T-helper 17 cell (primary cell): ENCODE measurements at regions not wholly inside any gene's neighbourhood (a gene's known extent, or its start where the extent isn't known, plus 50 kb on each side); places are given as distances from the start of the nearest gene placed in this dataset.

Source experiments
- ATAC-seq: fragments of 150-1000 bp; cut with Tn5 transposase; 2 replicates; pipeline ENCODE4 v1.10.0; 2021; ENCODE audit warnings: mild to moderate bottlenecking, moderate library complexity
- DNase-seq, 3 donors: peaks; one replicate each; pipeline versions ENCODE4 v3.0.0 to v3.0.0-alpha.2; 2020 to 2021
- H3K9me3 ChIP-seq: one replicate; pipeline ENCODE4 v1.7.0; 2013; ENCODE audit warnings: low read length, mild to moderate bottlenecking; ENCODE audit not compliant: control insufficient read depth, poor library complexity, severe bottlenecking
- H3K27ac Mint-ChIP-seq: one replicate; pipeline ENCODE4 v1.8.0; 2022; ENCODE audit warnings: mild to moderate bottlenecking, moderate library complexity, mixed read lengths
- H3K27me3 Mint-ChIP-seq: one replicate; pipeline ENCODE4 v1.8.0; 2022; ENCODE audit warnings: mixed read lengths
- H3K36me3 Mint-ChIP-seq: one replicate; pipeline ENCODE4 v1.8.0; 2022; ENCODE audit warnings: low read depth, mixed read lengths
- H3K4me1 Mint-ChIP-seq: one replicate; pipeline ENCODE4 v1.8.0; 2022; ENCODE audit warnings: mild to moderate bottlenecking, mixed read lengths
- H3K4me3 Mint-ChIP-seq: one replicate; pipeline ENCODE4 v1.8.0; 2022; ENCODE audit warnings: mild to moderate bottlenecking, moderate library complexity, mixed read lengths

DNA sequence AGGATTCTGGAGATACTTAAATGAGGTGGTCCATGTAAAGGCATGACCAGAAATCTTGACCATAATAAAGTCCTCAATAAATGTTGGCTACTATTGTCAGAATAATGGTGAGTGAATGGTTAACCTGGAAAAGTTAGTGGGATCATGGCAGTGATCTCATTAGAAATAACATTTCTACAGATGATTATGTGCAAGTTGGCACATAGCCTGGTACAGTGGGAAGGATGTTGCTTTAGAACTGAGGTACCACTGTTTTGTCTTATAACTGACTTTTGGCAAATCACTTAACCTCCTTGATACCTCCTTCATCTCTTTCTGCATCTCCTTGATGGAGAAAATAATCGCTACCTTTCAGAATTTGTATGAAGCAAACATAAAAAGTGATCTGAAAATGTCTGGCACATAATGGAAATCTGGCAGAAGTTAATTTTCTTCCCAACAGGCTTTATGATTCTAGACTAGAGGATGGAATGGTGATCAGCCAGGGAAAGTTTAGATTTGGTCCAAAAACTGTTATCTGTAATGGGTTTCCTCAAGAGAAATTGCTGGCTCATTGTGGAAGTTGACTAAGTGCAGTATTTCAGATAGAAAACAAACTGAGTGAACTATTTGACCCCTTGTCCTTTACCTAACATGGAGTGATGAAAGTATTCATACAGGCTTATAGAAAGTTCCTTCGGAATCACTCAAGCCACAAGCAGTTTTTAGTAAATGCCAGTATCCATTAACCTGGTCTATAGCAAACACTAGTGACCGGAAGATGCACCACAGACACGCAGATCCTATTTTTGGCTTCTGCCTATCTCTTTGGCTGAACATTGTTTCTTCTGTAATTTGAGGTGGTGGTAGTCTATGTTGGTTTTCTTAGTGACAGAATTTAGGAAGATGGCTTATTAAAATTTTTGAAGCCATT lies 449.6 kb upstream of the TGFBR2 start:
- H3K27ac Mint-ChIP-seq, result no peak overlapping the region
- no peaks in the 10 kb centered on the region for H3K4me1 Mint-ChIP-seq
- peaks cover 34% of the 10 kb centered on the region for H3K27me3 Mint-ChIP-seq
- DNase-seq, result no peak
- H3K36me3 Mint-ChIP-seq, result peaks cover 2% of the 10 kb centered on the region
- H3K9me3 ChIP-seq, result no peaks in the 10 kb centered on the region
- ATAC-seq, result no peak
- no peak overlapping the region for H3K4me3 Mint-ChIP-seq

DNA sequence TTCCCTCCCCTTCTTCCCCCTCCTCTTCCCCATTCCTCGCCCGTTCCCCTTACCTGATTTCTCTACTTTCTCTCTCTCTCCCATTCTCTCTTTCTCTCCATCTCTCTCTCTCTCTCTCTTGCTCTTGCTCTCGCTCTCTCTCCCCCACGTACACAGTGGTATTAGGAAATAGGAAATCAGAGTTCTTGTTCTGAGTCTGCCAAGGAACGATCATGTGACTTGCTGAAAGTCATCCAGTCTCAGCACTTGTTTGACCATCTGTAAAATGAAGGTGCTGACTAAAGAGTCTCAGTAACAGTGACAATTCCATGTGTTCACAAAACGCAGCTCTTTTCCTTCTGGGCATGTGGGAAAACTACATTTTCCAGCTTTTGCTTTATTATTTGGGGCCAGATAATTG lies 445.0 kb upstream of the TGFBR2 start:
- H3K27me3 Mint-ChIP-seq, result peaks cover 11% of the 10 kb centered on the region
- H3K36me3 Mint-ChIP-seq, result no peaks in the 10 kb centered on the region
- ATAC-seq, result no peak

DNA sequence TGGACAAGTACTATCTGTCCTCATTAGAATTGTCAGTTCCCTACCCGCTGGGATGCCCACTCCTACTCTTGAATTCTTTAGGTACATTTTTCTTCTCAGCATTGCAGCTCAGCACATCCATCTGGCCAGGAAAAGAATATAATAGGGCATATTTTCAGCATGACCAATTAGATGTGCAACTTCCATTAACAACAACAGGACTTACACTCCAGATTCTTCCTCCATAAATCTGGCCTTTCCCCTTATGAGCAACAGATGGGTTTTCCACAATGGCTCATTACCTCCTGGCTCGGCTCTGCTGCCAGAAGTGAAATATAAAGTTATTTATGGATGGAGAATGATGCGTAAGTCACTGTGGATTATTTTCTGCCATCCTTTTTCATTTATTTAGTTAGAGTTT lies 443.8 kb upstream of the TGFBR2 start:
- no peaks in the 10 kb centered on the region for H3K4me1 Mint-ChIP-seq
- H3K4me3 Mint-ChIP-seq, result no peak overlapping the region
- DNase-seq, result no peak
- no peak overlapping the region for H3K27ac Mint-ChIP-seq
- H3K9me3 ChIP-seq, result no peaks in the 10 kb centered on the region
- peaks cover 9% of the 10 kb centered on the region for H3K27me3 Mint-ChIP-seq
- no peak for ATAC-seq
- H3K36me3 Mint-ChIP-seq, result no peaks in the 10 kb centered on the region

More for the DNA sequence above, 445.0 kb upstream of the TGFBR2 start:
- DNase-seq, result no peak
- no peak overlapping the region for H3K4me3 Mint-ChIP-seq
- H3K4me1 Mint-ChIP-seq, result no peaks in the 10 kb centered on the region
- no peaks in the 10 kb centered on the region for H3K9me3 ChIP-seq
- no peak overlapping the region for H3K27ac Mint-ChIP-seq

DNA sequence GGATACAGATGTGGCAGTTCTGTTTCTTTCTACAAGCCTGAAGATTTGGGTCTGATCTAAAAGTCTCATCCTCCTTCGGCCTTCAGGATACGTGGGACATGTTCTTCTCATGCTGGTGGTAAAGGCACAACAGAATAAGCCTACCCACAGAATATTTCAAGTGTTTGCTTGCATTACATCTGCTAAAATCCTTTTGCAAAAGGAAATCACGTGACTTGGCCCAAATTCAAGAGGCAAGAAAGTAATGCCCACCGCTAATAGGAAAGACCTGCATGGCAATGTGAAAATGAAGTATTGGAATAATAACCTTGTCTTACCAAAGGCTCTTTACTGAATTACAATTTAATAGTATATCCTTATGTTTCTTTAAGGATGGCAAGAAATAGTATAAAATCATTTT lies 439.9 kb upstream of the TGFBR2 start:
- peaks cover 2% of the 10 kb centered on the region for H3K4me1 Mint-ChIP-seq
- ATAC-seq (no peak), DNase-seq (no peak)
- peaks cover 6% of the 10 kb centered on the region for H3K27me3 Mint-ChIP-seq
- no peaks in the 10 kb centered on the region for H3K9me3 ChIP-seq
- H3K4me3 Mint-ChIP-seq, result no peak overlapping the region
- H3K27ac Mint-ChIP-seq, result no peak overlapping the region
- no peaks in the 10 kb centered on the region for H3K36me3 Mint-ChIP-seq

DNA sequence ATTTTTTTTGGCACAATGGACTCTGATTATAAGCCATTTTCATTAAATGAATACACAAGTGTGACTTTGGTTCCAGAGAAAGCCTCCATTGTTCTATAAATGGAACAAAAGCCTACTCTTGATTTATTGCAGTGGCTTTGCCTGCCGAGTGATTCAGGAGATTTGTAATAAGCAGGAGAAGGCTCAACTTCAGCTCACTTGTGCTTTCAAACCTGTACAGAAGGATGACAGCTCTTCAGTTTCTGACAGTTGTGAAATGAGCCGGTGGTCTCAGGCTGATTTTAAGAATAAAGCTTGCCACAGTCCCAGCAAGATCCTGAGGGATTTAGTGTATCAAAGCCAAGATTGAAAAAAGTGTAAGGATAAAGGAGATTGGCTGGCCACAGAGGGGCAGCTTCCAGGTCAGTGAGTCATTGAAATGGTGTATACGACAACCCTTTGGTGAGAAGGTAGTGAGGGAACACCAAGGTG lies 438.8 kb upstream of the TGFBR2 start:
- DNase-seq, result no peak
- Mint-ChIP-seq H3K27ac (no peak overlapping the region), H3K4me1 (peaks cover 2% of the 10 kb centered on the region), H3K27me3 (no peaks in the 10 kb centered on the region), H3K36me3 (no peaks in the 10 kb centered on the region), H3K4me3 (no peak overlapping the region)
- ATAC-seq, result no peak
- H3K9me3 ChIP-seq, result no peaks in the 10 kb centered on the region

DNA sequence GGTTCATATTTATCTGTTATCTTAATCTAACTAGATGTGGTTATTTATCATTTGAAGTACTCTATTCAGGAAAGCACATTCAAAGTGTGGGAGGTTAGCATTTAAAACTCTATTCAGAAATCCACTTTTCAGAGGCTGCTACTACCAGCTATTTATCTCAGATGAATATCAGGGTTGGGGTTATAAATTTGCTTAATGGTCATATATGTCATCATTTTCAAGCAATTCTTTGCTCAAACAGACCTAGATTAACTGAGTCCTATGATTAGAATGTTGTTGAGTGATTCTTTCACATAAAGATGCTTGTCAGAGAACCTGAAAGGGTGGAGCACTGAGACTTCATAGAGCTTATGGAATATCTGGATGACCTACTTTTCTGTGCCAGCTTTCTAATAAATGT lies 436.9 kb upstream of the TGFBR2 start:
- Mint-ChIP-seq H3K27ac (no peak overlapping the region), H3K36me3 (no peaks in the 10 kb centered on the region), H3K4me1 (peaks cover 2% of the 10 kb centered on the region), H3K27me3 (no peaks in the 10 kb centered on the region), H3K4me3 (no peak overlapping the region)
- no peak for DNase-seq
- H3K9me3 ChIP-seq, result no peaks in the 10 kb centered on the region
- no peak for ATAC-seq

DNA sequence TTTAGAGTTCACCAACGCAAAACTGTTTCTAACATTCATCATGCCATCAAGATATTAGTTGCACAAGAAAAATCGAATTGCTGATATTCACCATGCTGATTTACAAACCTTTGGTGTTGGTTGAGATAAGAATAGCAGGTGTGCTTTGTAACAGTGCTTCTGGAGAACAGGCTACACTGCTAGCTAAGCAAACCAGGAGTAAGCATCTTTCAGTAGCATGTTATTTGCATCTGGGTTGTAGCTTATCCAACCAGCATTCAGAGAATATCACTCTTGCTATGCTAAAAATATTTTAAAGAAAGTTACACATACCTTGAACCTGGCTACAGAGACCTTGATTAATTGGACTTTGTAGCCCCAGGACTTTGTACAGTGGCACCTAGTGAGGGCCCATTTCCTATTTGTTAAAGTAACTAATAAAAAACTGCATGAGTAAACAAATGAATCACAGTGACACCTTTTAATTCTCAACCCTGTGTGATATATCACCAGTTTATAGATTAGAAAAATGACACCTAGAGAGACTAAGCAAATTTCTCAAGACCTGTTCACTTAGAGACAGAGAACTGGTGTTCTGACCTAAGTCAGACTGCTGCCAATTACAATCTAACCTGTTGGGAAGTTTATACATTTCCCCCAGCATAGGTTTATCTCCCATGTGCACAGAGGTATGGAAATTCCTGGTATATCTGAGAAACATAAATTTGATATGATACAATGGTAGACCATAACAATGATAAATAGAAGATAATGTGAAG lies 435.5 kb upstream of the TGFBR2 start:
- Mint-ChIP-seq H3K4me1 (peaks cover 2% of the 10 kb centered on the region), H3K36me3 (no peaks in the 10 kb centered on the region), H3K4me3 (no peak overlapping the region), H3K27me3 (no peaks in the 10 kb centered on the region), H3K27ac (no peak overlapping the region)
- ATAC-seq (no peak), DNase-seq (no peak)
- no peaks in the 10 kb centered on the region for H3K9me3 ChIP-seq

DNA sequence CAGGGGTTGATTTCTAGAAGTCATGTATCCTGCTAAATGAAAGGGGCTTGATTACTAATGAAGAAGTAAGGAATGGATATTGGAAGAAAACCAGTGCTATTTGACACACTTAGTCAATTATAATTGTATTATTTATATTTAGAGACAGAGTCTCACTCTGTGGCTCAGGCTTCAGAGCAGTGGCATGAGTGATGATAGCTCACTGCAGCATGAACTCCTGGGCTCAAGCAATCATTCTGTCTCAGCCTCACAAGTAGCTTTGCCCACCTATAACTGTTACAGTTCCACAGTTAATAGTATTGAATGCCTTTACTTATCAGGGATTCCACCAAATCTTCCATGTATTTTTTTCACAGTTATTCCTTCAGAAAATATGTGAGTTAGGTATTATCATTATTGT lies 432.0 kb upstream of the TGFBR2 start:
- no peaks in the 10 kb centered on the region for H3K4me1 Mint-ChIP-seq
- H3K36me3 Mint-ChIP-seq, result no peaks in the 10 kb centered on the region
- no peak overlapping the region for H3K4me3 Mint-ChIP-seq
- no peaks in the 10 kb centered on the region for H3K27me3 Mint-ChIP-seq
- H3K27ac Mint-ChIP-seq, result no peak overlapping the region
- DNase-seq (no peak), ATAC-seq (no peak)
- no peaks in the 10 kb centered on the region for H3K9me3 ChIP-seq

DNA sequence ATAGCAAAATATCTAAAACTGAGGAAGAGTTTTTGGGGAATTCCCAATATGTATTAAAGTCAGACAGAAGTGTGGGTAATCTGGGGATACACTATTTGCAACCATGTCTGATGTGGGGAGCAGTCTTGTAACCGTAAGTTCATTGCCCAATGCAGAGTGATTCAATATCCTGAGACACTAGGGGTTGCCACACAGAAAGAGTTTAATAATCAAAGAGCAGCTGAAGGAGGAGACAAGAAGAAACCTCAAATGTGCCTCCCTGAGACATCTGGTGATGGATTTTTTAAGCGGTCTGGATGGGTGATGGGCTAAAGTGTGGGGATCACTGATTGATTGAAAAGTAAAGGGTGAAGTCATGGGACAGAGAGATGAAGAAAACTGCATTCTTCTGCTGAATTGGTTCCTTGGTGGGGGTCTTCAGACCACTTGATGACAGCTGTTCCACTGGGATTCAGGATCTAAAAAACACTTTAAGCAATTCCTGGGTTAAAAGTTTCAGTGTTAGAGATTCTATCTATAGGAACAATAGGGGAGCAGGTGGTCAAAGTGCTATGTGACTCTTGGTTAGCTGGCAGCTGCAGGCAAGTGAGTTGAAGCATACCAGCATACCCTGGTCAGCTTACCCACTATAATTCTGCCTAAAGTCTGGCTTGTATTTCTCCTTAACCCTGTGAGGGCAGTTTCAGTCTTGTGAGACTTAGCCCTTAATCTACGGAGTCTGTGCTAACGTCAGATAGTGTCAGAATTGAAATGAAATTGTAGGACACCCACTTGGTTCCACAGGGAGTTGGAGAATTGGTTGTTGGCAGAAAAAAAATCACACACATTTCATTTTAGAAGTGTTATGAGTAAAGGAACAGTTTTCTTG lies 425.9 kb upstream of the TGFBR2 start:
- Mint-ChIP-seq H3K4me1 (no peaks in the 10 kb centered on the region), H3K27me3 (peaks cover 37% of the 10 kb centered on the region)

DNA sequence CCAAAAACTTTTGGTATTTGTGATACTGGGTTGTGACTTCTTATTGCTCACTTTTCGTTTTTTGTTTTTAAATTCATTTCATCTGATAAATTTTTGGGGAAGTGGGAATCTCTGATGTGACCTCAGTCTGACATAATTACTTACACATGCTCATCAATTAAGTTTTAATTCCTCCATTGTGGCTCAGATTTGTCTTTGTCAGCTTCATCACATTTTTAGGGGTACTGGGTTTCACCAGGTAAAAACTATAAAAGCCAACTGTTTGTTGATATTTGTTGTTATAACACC lies 425.3 kb upstream of the TGFBR2 start:
- H3K9me3 ChIP-seq, result no peaks in the 10 kb centered on the region
- ATAC-seq (no peak), DNase-seq (no peak)
- Mint-ChIP-seq H3K27ac (no peak overlapping the region), H3K4me3 (no peak overlapping the region), H3K27me3 (peaks cover 38% of the 10 kb centered on the region), H3K4me1 (no peaks in the 10 kb centered on the region), H3K36me3 (no peaks in the 10 kb centered on the region)

More for the DNA sequence above, 425.9 kb upstream of the TGFBR2 start:
- H3K9me3 ChIP-seq, result no peaks in the 10 kb centered on the region
- Mint-ChIP-seq H3K27ac (no peak overlapping the region), H3K36me3 (no peaks in the 10 kb centered on the region), H3K4me3 (no peak overlapping the region)
- no peak for DNase-seq
- ATAC-seq, result no peak

DNA sequence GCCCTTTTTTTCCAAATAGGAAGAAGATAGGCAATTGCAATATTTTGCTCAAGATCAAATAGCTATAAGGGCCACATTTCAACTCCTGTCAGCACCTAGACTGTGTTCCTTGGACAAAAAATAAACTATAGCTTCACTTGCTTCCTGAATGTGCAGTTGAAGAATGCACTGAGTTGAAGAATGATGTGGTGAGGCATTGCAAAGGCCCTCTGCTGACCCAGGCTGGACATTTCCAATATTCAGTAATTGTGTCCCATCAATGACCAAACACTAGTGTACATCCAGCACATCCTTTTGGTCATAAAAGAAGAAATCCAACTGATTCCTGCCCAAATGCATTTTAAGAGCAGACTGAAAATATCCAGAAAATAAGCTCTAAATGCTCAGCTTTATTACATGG lies 424.8 kb upstream of the TGFBR2 start:
- Mint-ChIP-seq H3K36me3 (no peaks in the 10 kb centered on the region), H3K4me1 (no peaks in the 10 kb centered on the region), H3K4me3 (no peak overlapping the region), H3K27ac (no peak overlapping the region), H3K27me3 (peaks cover 42% of the 10 kb centered on the region)
- ATAC-seq (no peak), DNase-seq (no peak)
- H3K9me3 ChIP-seq, result no peaks in the 10 kb centered on the region

DNA sequence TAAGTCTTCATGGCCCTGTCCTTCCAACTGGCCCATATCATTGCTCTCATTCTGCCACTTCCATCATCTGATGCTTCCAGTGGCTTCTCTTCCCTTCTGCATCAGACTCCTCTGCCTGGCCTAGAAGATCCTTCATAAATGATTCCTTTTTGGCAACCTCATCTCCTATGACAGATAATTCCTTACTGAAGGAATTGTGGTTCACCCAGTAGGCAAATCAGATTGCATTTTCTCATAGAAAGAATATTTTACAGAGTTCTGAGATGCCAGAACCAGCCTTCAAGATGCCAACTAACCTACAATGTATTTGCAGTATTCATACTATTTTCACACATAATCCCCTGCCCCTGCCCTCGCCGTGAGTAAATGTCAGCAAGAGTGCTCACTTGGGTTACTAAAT lies 423.0 kb upstream of the TGFBR2 start:
- no peak overlapping the region for H3K4me3 Mint-ChIP-seq

More for the DNA sequence above, 423.0 kb upstream of the TGFBR2 start:
- H3K27ac Mint-ChIP-seq, result no peak overlapping the region
- H3K9me3 ChIP-seq, result no peaks in the 10 kb centered on the region
- H3K27me3 Mint-ChIP-seq, result peaks cover 48% of the 10 kb centered on the region
- no peaks in the 10 kb centered on the region for H3K4me1 Mint-ChIP-seq
- H3K36me3 Mint-ChIP-seq, result no peaks in the 10 kb centered on the region
- ATAC-seq, result no peak
- DNase-seq, result no peak
